ENCODE measurements at regions not wholly inside any gene's neighbourhood (a gene's known extent, or its start where the extent isn't known, plus 50 kb on each side); places are given as distances from the start of the nearest gene placed in this dataset.

- TF ChIP-seq CTCF (IDR thresholded peaks at IDR 0.05), result no peak
- no peak for TF ChIP-seq POLR2A (IDR thresholded peaks at IDR 0.05)
- TF ChIP-seq POLR2AphosphoS5 (IDR thresholded peaks at IDR 0.05), result no peak
These were observed 119.4 kb downstream of the MRPS6 start for GRCh38 chr21:34192646-34193285.

All from breast epithelium (tissue), 3 donors.